ENCODE measurements at regions not wholly inside any gene's neighbourhood (a gene's known extent, or its start where the extent isn't known, plus 50 kb on each side); places are given as distances from the start of the nearest gene placed in this dataset.

DNA sequence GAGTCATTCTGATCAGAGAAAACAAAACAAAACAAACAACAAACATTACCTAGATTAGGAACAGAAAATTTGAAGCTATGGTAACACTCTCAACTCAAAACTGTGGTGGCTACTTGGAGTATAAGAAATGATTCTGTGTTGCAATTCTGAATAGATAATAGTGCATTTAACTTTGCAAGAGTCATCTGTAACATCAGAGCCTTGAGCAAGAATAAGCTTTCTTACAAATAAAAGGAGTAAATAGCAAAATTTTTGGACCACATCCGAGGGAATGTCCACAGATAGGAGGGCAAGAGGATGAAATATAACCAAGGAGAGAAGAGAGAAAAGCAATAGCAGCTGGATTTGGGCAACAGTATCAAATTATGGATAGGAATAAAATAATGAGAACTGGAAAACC lies 1090.6 kb downstream of the SLC6A15 start:
- no peak overlapping the region for H3K27ac ChIP-seq
- no peaks in the 10 kb centered on the region for H3K9me3 ChIP-seq
- H3K27me3 ChIP-seq, result no peaks in the 10 kb centered on the region
- H3K36me3 ChIP-seq, result no peaks in the 10 kb centered on the region
- DNase-seq (ENCODE audit: low spot score in 2 of 2), result no peak
- no peak overlapping the region for H3K4me3 ChIP-seq
- H3K4me1 ChIP-seq, result no peaks in the 10 kb centered on the region
- 60% methylated on average over 1 of the region's 1 CpG for WGBS
- TF ChIP-seq EP300 (IDR thresholded peaks at IDR 0.05), result no peak
- TF ChIP-seq POLR2AphosphoS5 (IDR thresholded peaks at IDR 0.05), result no peak
- TF ChIP-seq POLR2A (IDR thresholded peaks at IDR 0.05), result no peak
- TF ChIP-seq, protein P1, sequence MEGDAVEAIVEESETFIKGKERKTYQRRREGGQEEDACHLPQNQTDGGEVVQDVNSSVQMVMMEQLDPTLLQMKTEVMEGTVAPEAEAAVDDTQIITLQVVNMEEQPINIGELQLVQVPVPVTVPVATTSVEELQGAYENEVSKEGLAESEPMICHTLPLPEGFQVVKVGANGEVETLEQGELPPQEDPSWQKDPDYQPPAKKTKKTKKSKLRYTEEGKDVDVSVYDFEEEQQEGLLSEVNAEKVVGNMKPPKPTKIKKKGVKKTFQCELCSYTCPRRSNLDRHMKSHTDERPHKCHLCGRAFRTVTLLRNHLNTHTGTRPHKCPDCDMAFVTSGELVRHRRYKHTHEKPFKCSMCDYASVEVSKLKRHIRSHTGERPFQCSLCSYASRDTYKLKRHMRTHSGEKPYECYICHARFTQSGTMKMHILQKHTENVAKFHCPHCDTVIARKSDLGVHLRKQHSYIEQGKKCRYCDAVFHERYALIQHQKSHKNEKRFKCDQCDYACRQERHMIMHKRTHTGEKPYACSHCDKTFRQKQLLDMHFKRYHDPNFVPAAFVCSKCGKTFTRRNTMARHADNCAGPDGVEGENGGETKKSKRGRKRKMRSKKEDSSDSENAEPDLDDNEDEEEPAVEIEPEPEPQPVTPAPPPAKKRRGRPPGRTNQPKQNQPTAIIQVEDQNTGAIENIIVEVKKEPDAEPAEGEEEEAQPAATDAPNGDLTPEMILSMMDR (IDR thresholded peaks at IDR 0.05), result no peak

DNA sequence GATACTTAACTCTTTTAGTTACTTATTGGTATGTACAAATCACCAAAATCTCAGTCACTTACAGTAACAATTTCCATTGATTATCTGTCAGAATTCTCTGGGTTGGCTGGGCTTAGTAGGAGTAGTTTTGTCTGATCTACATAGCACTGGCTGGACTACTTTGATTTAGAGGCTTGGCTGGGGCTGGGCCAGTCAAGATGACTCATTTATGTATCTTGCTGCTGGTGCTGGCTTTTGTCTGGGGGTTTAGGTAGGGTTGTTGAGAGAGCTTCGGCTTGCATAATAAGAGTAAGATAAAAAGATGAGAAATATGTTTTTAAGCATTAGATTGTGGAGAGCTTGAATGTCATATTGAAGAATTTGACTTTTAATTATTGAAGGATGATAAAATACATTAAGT lies 1093.7 kb downstream of the SLC6A15 start:
- Histone ChIP-seq H3K36me3 (no peaks in the 10 kb centered on the region), H3K27me3 (no peaks in the 10 kb centered on the region), H3K9me3 (no peaks in the 10 kb centered on the region), H3K27ac (no peak overlapping the region), H3K4me1 (no peaks in the 10 kb centered on the region), H3K4me3 (no peak overlapping the region)
- DNase-seq (ENCODE audit: low spot score in 2 of 2), result no peak
- TF ChIP-seq POLR2A (IDR thresholded peaks at IDR 0.05), result no peak
- no peak for TF ChIP-seq EP300 (IDR thresholded peaks at IDR 0.05)
- no peak for TF ChIP-seq POLR2AphosphoS5 (IDR thresholded peaks at IDR 0.05)
- TF ChIP-seq, protein P1 (IDR thresholded peaks at IDR 0.05), result no peak
- WGBS, result 23% methylated on average over 1 of the region's 1 CpG

DNA sequence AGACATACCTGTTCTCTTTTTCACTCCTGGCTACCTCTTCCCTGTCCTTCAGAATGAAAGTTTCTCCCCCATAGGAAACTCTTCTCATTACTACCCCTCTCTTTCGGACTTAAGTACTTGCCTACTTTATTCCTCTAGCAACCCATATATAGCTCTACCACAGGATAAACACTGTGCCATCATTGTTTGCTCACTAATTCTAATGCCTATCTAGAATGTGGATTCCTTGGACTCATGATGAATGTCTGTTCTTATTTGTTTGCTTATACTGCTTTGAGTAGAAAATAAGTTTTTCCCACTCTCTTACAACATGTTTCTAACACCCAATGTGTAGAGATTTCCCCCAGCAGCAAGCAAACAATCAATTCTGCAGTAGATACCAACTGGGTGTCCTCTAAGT lies 1094.9 kb downstream of the SLC6A15 start:
- no peak for DNase-seq (ENCODE audit: low spot score in 2 of 2)
- Histone ChIP-seq H3K9me3 (no peaks in the 10 kb centered on the region), H3K27me3 (no peaks in the 10 kb centered on the region), H3K36me3 (no peaks in the 10 kb centered on the region), H3K4me1 (no peaks in the 10 kb centered on the region), H3K27ac (no peak overlapping the region), H3K4me3 (no peak overlapping the region)
- WGBS, result 92% methylated on average over 1 of the region's 1 CpG
- TF ChIP-seq, protein P1 (IDR thresholded peaks at IDR 0.05), result no peak
- TF ChIP-seq EP300 (IDR thresholded peaks at IDR 0.05), result no peak
- TF ChIP-seq POLR2AphosphoS5 (IDR thresholded peaks at IDR 0.05), result no peak
- TF ChIP-seq POLR2A (IDR thresholded peaks at IDR 0.05), result no peak

DNA sequence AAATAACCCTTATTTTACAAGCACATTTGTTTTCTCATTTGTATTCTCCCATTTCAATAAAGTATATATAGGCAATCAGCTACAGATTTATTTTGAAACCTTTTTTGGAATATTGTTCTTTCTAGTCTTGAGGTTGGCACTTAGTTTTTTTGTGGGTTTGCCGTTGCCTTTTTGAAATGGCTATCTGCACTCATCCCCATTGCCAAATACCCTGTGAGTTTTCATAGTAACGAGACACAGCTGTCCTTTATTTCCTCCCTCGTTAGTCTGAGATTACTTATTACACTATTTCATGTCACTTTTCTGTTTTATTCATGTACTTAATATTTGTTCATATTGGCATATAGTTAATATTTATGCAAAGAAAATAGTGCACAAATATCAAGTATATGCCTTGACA lies 1104.0 kb downstream of the SLC6A15 start:
- no peak for TF ChIP-seq EP300 (IDR thresholded peaks at IDR 0.05)
- TF ChIP-seq POLR2A (IDR thresholded peaks at IDR 0.05), result no peak
- no peak for TF ChIP-seq POLR2AphosphoS5 (IDR thresholded peaks at IDR 0.05)
- TF ChIP-seq, protein P1 (IDR thresholded peaks at IDR 0.05), result no peak
- no peak for DNase-seq (ENCODE audit: low spot score in 2 of 2)
- Histone ChIP-seq H3K9me3 (no peaks in the 10 kb centered on the region), H3K4me1 (no peaks in the 10 kb centered on the region), H3K27ac (no peak overlapping the region), H3K36me3 (no peaks in the 10 kb centered on the region), H3K27me3 (no peaks in the 10 kb centered on the region), H3K4me3 (no peak overlapping the region)
- WGBS, result 67% methylated on average over 3 of the region's 3 CpGs

DNA sequence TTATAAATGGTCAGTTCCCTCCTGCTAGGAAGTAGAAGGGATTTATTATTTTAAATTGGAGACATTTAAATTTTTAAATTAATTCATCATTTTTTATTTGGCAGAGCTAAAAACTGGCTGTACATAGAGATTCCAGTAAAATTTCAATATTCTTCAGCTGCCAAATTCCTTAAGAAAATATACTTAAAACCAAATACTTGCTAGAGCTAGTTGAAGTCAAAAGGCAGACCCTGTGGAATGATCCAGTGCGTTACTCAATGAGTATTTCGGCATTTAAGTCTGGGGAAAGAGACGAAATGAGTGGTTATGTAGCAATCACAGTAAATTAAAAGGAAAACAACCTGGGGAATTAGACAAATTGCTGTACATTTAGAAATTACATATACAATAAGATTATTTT lies 1104.7 kb downstream of the SLC6A15 start:
- Histone ChIP-seq H3K4me3 (no peak overlapping the region), H3K4me1 (no peaks in the 10 kb centered on the region), H3K27ac (no peak overlapping the region), H3K9me3 (no peaks in the 10 kb centered on the region), H3K27me3 (no peaks in the 10 kb centered on the region), H3K36me3 (no peaks in the 10 kb centered on the region)
- TF ChIP-seq EP300 (IDR thresholded peaks at IDR 0.05) (no peak), POLR2A (IDR thresholded peaks at IDR 0.05) (no peak), POLR2AphosphoS5 (IDR thresholded peaks at IDR 0.05) (no peak)
- TF ChIP-seq, protein P1 (IDR thresholded peaks at IDR 0.05), result no peak
- DNase-seq (ENCODE audit: low spot score in 2 of 2), result no peak
- 64% methylated on average over 3 of the region's 3 CpGs for WGBS
